GM21825 (cell line): ENCODE measurements at regions not wholly inside any gene's neighbourhood (a gene's known extent, or its start where the extent isn't known, plus 50 kb on each side); places are given as distances from the start of the nearest gene placed in this dataset.

ENCODE experiments used
- ATAC-seq: cut with Tn5 transposase; IDR thresholded peaks from one replicate; pipeline ENCODE4 v1.9.1; 2021; ENCODE audit warnings: mild to moderate bottlenecking, moderate library complexity; ENCODE audit not compliant: unreplicated experiment

DNA sequence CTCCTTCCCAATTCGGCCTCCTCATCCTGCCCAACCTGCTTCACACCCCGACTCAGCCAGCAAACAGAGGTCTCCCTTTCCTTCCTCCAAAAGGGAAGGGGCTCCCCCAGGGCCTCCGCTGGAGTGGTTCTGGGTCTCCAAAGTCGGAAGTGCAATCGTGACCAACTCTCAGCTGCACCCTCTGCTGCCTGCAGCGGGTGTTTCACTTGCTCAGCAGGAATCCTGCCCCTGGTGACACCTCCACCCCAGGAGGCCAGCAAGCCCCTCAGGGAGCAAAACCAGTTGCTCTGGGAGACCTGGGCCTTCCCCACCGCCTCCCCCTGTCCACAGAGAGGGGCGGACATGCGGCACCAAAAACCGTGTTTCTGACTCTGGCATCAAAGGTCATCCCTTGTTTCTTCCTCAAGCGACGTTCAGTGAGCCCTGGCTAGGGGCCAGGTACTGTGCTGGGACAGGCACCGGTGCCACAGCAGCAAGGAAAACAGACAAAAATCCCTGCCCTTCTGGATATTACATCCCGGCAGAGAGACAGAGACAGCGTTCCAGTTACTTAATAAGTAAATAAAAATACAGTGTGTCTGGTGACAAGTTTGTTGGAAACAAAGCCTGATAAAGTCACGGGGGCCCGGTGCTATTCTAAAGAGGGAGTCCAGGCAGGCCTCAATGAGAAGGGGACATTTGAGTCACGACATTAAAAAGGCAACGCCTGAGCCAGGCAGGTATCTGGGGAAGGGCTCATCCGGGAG, 219.0 kb downstream of the BMP7 start:
- ATAC-seq = no peak

DNA sequence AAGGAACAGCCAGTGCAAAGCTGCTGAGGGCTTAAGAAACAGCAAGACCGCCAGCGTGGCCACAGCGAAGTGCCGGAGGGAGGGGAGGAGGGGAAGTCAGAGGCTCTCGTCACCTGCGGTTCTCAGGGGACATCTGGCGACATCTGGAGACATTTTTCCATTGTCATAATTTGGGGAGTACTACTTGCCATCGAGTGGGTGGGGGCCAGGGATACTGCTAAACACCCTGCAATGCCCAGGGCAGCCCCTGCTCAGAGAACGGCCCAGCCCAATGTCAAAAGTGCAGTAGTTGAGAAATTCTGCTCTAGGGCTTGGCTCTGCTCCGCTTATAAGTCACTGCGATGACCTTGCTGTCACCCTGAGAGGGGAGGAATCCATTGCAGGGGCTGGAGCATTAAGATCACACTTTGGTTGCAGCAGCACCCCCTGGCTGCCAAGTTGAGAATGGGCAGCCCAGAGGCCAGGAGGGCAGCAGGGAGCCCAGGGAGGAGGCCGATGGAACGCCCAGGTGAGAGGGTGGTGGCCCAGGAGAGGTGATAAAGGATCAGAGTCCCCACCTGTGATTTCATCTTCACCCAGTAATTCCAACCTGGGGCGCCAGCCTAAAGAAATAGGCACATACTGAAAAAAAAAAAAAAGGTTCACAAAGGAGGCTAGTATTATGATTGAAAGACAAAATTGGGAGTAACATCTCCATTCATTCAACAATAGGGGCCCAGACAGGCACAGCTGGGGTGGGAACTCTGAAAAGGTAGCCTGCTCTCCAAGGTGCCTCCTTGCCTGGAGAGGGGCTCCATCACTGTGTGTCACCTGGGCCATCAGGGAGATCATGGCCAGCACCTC, 218.2 kb downstream of the BMP7 start:
- no peak for ATAC-seq

DNA sequence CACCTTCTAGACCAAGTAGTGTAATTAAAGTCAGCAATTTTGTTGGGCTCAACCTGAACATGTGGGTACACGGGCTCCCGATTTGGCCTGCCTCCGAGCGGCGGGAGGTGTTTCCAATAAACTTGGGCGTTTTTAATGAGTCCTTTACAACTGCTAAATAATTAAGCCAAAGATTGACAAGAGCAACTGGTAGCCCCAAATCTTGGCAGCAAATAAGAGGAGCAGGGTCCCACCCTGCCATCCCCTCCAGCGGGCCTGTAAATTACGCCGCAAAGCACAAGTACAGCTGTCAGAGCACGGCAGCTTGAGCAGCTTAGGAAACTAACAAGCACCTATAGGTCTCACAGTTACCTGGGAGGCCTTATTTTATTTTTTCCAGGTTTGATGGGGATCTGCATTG, 217.1 kb downstream of the BMP7 start:
- ATAC-seq = no peak

DNA sequence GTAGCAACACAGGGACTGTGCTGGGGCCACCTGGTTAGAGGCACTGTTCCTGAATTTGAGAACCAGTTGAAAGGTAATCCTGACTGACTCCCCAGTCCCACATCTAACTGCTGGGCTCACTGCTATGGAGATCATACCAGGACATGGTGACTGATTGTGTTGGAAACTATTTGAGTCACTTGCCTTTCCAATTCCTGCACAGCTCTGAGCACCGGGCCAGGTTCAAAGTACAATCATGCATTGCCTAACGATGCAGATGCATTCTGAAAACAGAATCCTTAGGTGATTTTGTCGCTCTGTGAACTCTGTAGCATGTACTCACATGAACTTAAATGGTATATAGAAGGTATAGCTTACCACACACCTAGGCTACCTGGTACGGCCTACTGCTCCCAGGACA, 215.3 kb downstream of the BMP7 start:
- no peak for ATAC-seq

DNA sequence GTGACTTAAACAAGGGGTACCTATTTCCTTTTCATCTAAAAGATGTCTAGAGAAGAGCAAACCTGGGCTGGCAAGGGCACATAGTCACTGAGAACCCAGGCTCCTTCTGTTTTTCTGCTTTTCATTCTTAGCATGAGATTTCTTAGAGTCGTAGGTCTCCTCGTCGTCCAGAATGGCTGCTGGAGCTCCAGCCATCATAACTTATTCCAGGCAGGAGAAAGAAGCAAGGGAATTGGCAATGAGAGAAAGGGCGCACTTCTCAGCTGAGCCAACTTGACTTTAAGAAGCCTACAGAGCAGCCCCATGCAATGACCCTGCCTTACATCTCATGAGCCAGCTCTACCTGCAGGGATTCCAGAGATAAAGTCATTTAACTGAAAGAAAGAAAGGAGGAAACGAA, 213.4 kb downstream of the BMP7 start:
- no peak for ATAC-seq

DNA sequence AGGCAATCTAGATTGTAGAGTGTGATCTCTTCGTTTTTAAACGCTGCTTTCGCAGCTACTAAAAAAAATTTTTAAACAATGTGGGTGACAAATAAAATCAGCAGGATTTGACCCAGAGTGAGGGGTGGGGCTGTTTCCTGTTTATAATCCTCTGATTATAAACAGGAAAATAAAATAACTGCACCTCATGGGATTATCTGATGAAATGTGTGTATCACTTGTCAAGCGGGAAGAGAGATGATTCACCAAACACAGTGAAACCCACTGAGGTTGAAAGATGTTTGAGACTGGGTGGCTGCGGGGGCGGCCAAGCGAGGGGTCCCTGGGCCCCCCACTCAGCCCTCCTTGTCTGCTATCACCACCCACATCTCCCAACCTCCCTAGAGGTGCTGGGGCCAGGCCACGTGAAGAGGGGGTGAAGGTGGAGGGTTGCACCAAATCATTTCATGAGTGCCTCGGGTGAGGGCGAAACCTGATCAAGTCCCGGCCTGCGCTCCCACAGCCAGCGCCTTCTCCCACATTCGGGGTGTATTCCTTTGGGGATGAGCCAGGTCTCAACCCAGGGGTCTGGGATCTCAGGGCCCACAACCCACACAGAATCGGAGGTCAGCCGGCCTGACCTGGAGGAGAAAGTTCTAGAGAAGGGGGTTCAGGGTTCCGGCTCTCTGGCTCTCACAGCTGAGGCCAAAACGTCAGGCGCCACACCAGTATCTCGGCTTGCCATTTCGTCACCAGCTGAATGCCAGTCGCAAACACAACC, 212.5 kb downstream of the BMP7 start:
- ATAC-seq = no peak

DNA sequence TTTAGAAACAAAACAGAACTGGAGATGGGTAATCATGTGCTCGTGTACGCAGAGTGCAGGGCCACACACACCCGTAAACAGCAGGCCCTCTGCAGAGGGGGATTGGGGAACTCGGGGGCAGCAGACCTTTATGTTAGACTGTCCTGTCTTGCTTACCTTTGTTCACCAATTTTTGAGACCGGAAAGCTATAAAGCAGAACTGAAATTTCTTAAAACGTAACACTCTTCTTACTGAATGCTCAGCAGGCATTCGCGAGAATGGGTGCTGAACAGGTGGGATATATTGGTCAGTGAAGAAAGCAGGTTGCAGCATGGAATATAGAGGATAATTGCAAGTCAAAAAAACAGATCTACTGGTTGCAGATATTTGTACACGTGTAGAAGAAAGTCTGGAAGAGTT, 211.1 kb downstream of the BMP7 start:
- ATAC-seq = no peak

DNA sequence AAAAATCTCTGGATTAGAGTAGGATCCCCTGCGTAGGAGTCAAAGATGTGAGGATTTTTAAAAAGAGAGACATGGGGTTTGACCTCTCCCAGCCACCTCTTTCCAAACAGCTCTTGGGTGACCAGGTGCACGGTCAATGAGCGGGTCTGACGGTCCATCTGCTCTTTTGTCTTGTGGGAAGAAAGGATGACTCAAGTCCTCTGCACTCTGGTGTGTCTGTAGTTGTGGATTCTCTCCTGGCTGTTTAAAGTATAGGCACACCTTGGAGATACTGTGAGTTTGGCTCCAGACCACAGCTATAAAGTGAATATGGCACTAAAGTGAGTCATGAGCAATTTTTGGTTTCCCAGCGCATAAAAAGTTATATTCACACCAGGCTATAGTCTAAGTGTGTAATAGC, 209.8 kb downstream of the BMP7 start:
- ATAC-seq = no peak

DNA sequence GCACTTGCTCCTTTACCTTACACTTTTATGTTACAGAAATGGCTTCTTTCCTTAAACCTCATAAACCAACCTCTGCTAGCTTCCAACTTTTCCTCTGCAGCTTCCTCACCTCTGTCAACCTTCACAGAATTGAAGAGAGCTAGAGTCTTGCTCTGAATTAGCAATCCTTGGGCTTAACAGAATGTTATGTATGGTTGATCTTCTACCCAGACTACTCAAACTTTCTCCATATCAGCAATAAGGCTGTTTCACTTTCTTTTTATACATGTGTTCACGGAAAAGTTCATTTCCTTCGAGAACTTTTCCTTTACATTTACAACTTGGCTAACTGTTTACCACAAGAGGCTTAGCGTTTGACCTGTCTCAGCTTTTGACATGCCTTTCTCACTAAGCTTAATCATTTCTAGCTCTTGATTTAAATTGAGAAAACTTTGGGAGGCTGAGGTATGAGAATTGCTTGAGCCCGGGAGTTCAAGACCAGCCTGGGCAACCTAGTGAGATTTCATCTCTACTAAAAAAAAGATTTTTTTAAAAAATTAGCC, 207.3 kb downstream of the BMP7 start:
- ATAC-seq = no peak

DNA sequence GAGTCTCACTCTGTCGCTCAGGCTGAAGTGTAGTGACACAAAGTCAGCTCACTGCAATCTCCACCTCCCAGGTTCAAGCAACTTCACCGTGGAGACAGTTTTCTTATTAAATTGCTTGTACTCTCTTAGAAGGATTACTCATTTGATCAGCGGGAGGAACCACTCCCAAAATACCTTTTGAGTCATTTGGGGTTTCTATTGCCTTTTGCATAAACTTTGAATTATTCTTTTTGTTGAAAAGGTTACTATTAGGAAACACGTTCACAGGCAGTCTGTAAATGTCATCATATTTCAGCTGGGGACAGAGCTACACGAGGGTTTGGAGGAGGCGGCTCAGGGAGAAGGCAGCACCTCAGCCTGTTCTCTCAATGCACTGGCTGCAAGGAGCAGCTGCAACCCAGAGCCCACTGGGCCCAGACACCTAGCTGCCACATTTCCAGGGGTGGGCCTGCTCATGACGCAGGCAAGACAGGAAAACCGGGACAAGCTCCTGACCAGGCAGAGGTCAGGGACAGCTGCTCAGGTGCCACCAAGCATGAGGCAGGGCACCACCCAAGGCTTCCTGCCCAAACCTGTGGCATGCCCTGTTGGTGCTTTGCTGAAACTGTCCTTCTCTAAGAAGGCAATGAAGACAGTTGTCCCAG, 205.9 kb downstream of the BMP7 start:
- ATAC-seq = no peak

DNA sequence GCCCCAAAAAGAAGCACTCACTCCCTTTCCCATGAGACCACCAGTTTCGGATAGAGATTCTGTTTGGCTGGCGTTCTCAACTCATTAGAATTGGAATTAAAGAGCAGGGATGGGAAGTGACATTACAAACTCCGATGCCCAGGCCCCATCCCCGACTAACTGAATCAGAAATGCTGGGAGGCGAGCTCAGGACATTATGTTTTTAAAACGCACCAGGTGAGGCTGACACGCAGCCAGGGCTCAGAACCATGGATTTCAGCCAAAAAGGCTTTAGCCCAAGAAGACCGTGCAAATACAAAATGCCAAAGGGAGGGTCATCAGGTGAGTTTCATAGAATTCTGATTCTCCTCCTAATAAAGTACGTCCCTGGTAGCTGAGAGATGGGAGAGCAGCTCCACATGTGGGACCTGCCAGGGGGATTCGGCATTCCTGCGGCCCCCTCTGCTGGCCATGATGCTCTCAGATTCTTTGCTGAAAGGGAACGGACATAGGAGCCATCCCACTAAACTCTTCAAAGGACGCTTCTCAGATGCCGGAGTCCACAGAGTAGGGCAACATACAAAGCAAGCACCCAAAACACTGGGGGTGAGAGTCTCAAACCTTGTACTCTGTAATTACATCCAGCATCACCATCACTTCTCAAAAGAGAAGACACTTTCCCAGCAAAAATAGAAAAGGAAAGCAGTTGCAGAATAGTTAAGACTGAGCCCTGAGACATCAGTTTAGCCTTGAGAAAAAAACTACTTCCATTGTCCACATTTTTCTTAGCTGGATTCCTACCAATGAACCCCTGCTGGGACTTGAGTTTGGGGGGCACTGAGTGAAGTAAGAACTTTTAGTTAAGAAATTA, 205.2 kb downstream of the BMP7 start:
- ATAC-seq = no peak

DNA sequence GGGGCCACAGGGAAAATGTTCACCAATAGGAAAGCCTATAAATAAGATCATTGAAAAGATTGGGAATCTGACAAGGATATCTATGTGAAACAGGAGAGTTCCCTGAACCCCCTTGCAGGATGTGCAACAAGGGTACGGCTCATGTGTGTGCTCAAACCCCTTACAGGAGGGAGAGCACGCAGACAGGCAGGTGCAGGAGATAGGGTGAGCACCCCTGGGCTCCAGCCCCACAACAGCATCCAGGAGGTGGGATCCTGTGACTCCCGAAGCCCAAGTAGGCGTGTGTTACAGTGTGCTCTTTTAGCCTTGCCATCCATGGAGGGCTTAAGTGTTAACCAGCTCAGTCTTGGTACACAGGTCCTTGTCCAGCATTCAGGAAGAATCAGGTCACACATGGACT, 204.2 kb downstream of the BMP7 start:
- ATAC-seq = no peak

DNA sequence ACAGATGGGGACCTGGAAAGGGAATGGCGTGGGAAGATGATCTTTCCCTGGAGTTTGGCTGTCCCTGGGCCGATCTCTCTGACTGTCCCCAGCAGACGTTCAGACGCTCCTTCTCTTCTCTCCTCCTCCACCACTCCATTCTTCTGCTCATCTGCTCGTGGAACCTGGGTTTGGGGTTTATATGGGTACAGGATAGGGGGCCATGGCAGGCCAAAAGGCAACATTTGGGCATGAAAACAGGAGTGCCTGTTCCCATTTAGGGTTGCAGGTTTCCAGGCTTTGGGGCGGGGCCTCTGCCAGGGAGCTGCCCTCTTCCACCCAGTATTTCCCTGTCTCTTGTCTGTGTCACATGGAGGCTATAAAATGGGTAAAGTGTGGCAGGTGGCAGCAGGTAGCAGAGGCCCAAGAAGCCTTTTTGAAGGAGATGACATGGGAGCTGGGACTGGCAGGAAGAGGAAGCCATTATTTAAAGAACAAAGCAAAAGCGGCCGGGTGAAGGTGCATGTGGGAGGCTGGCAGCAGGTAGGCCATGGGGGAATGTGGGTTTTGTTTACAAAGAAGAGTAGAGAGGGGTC, 203.7 kb downstream of the BMP7 start:
- ATAC-seq = no peak

DNA sequence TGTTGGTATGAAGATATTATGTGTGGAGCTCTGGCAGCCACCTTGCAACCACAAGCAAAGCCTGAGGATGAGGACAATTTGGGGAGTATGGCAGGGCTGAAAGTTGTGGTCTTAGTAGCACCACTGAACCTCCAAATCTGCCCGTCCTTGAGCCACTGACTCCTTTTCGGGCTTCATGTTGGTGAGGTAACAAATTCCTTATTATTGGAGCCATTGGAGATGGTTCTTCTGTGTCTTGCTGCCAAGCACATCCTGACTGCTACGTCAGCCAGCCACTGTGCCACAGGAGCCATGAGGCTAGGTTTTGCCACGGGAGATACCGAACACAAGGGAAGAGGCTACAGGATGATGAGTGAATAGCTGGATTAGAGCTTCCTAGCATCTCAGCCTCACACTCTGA, 201.6 kb downstream of the BMP7 start:
- ATAC-seq = no peak

DNA sequence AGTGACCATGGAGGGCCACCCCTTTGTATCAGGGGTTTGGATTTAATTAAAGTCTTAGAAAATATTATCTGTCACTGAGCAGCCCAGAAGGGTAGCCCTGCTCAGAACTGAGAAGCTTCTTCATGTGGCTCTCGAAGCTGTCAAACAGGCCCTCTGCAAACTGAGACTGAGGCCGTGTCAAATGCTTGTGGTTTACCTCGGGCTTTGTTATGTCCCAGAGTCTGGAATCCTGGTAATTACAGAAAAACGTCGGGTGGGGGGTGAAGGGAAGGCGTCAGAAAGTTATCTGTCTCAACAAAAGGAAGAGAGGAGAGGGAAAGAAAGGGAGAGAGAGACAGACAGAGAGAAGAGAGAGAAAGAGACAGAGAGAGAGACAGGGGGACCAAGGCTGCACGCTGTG, 200.8 kb downstream of the BMP7 start:
- no peak for ATAC-seq

DNA sequence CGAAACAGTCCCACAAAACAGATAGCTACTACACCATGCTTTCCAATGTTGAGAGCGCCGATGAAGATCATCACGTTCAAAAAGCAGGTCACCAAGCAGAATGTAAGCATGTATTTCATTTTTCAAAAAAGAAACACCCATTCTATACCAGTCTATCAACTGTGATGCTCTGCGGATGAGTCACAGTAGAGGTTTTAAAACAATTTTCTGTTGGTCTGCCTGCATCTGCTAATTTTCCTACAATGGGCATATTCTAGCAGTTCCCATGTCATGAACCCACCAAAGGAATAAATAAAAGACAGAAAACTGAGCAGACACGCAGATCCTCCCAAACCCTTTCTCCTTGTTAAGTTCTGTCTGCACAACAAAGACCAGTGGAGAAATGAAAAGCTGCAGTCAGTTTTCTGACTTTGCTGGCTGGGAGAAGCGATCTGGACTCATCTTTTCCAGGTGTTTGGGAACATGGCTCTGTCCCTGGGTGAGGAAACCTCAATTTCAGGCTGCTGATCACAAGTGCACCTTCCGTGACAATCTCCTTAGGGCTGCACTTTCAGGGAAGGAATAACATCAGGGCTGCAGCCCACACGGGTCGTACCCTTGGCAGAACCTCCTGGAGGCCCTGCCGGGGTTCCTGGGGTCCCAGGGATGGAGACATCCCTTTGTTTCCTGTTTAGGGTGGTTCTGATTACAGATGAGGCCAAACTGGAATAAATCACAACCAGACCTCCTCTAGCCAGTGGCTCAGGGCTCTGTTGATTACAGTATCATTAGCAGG, 200.1 kb downstream of the BMP7 start:
- no peak for ATAC-seq

DNA sequence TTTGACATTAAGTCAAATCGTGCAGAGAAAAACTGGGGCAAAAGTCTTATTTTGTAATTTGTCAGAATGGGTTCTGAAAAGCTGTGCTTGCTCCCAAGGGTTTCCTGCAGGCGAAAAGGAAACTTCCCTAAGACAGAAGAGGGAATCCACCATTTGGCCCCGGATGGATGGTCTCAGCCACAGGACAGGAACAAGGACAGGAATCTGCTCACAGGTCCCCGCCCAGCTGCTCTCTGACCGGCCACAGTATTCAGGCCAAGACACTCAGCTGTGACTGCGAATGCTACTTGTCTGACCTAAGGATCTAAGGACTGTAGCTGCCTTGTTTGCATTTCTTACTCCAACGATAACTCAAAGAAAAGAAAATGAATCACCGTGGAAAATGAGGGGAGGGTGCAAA, 197.0 kb downstream of the BMP7 start:
- ATAC-seq = no peak

DNA sequence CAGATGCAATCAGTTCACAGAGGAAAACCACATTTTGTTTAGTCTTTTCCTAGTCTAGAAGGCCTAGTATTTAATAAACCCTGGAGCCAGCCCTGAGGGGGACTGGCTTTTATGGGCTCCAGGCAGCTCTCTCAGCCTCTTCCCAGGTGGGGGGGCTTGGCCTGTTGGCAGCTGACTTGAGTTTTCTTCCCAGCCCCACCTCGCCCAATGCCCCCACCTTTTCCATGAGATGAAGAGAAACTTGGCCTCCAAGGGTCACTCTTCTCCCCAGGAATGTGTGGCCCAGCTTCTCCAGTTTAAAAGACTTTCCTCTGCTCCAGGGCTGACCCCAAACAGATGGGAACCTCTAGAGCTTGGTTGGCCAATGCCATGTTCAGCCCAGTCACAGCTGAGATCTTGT, 196.1 kb downstream of the BMP7 start:
- no peak for ATAC-seq

DNA sequence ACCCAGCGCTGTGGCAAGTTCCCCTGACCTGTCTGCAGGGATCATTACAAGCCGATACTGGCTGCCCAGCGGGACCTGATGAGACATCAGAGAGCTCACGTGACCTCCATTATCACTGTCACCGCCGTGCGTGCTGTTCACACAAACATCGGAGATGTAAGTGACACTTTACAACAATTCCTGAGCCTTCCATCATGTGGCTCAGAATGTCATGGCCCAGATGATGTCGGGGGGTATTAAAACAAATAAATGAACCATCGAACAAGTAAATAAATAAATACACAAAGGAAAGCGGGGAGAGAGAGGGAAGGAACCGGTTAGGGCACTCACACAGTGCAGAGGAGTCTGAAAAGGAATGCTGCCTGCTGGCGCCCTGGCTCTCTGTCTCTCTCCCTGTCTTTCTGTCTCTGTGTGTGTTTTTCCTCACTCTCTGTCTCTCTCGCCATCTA, 195.1 kb downstream of the BMP7 start:
- ATAC-seq = no peak
